ENCODE measurements at regions not wholly inside any gene's neighbourhood (a gene's known extent, or its start where the extent isn't known, plus 50 kb on each side); places are given as distances from the start of the nearest gene placed in this dataset.

GRCh38 chr2:106953236-106953635 lies 67.3 kb upstream of the ST6GAL2 start:
- POLR2A ChIA-PET = no interaction called here
- no peaks in the 10 kb centered on the region for H3K36me3 Mint-ChIP-seq (ENCODE audit: insufficient read depth, unreplicated experiment)
- H3K4me3 Mint-ChIP-seq (ENCODE audit: unreplicated experiment) = no peak overlapping the region
- TF ChIP-seq CTCF (IDR thresholded peaks at IDR 0.05; ENCODE audit: unreplicated experiment) = no peak
- BruUV-seq (replicated peaks) = no TSS peak
- H3K4me1 Mint-ChIP-seq (ENCODE audit: insufficient read depth, unreplicated experiment) = no peaks in the 10 kb centered on the region
- intact Hi-C loops (cut with micrococcal nuclease) = no loop called here
- CTCF ChIA-PET = no interaction called here
- no peak for DNase-seq (ENCODE audit: unreplicated experiment)
- no peaks in the 10 kb centered on the region for H3K27me3 Mint-ChIP-seq (ENCODE audit: insufficient read depth, unreplicated experiment)
- H3K9me3 Mint-ChIP-seq (ENCODE audit: unreplicated experiment) = no peaks in the 10 kb centered on the region
- H3K27ac Mint-ChIP-seq (ENCODE audit: low read depth, unreplicated experiment) = no peak overlapping the region

- H3K9me3 Mint-ChIP-seq (ENCODE audit: unreplicated experiment) = no peaks in the 10 kb centered on the region
- no TSS peak for BruUV-seq (replicated peaks)
- POLR2A ChIA-PET = no interaction called here
- no peak overlapping the region for H3K27ac Mint-ChIP-seq (ENCODE audit: low read depth, unreplicated experiment)
- intact Hi-C loops (cut with micrococcal nuclease) = no loop called here
- TF ChIP-seq CTCF (IDR thresholded peaks at IDR 0.05; ENCODE audit: unreplicated experiment) = no peak
- no peaks in the 10 kb centered on the region for H3K27me3 Mint-ChIP-seq (ENCODE audit: insufficient read depth, unreplicated experiment)
- H3K4me1 Mint-ChIP-seq (ENCODE audit: insufficient read depth, unreplicated experiment) = no peaks in the 10 kb centered on the region
- H3K36me3 Mint-ChIP-seq (ENCODE audit: insufficient read depth, unreplicated experiment) = no peaks in the 10 kb centered on the region
- CTCF ChIA-PET = no interaction called here
- H3K4me3 Mint-ChIP-seq (ENCODE audit: unreplicated experiment) = no peak overlapping the region
- no peak for DNase-seq (ENCODE audit: unreplicated experiment)
Observed at GRCh38 chr2:106953779-106954178, 67.8 kb upstream of the ST6GAL2 start.

GRCh38 chr2:106954304-106954703 lies 68.3 kb upstream of the ST6GAL2 start:
- TF ChIP-seq CTCF (IDR thresholded peaks at IDR 0.05; ENCODE audit: unreplicated experiment) = no peak
- BruUV-seq (replicated peaks) = no TSS peak
- CTCF ChIA-PET = no interaction called here
- Mint-ChIP-seq H3K4me1 (ENCODE audit: insufficient read depth, unreplicated experiment) (no peaks in the 10 kb centered on the region), H3K27me3 (ENCODE audit: insufficient read depth, unreplicated experiment) (no peaks in the 10 kb centered on the region), H3K9me3 (ENCODE audit: unreplicated experiment) (no peaks in the 10 kb centered on the region), H3K36me3 (ENCODE audit: insufficient read depth, unreplicated experiment) (no peaks in the 10 kb centered on the region), H3K4me3 (ENCODE audit: unreplicated experiment) (no peak overlapping the region), H3K27ac (ENCODE audit: low read depth, unreplicated experiment) (no peak overlapping the region)
- intact Hi-C loops (cut with micrococcal nuclease) = no loop called here
- POLR2A ChIA-PET = no interaction called here
- no peak for DNase-seq (ENCODE audit: unreplicated experiment)

- intact Hi-C loops (cut with micrococcal nuclease) = no loop called here
- CTCF ChIA-PET = no interaction called here
- Mint-ChIP-seq H3K36me3 (ENCODE audit: insufficient read depth, unreplicated experiment) (no peaks in the 10 kb centered on the region), H3K27ac (ENCODE audit: low read depth, unreplicated experiment) (no peak overlapping the region), H3K9me3 (ENCODE audit: unreplicated experiment) (no peaks in the 10 kb centered on the region), H3K4me3 (ENCODE audit: unreplicated experiment) (no peak overlapping the region), H3K27me3 (ENCODE audit: insufficient read depth, unreplicated experiment) (no peaks in the 10 kb centered on the region), H3K4me1 (ENCODE audit: insufficient read depth, unreplicated experiment) (no peaks in the 10 kb centered on the region)
- POLR2A ChIA-PET = interaction anchor here (0.9 kb wide), 1 partner anchor 14 kb away, joined by 3 read pairs; no protein-coding TSS in a partner anchor
- no TSS peak for BruUV-seq (replicated peaks)
- DNase-seq (ENCODE audit: unreplicated experiment) = no peak
- TF ChIP-seq CTCF (IDR thresholded peaks at IDR 0.05; ENCODE audit: unreplicated experiment) = no peak
Observed at GRCh38 chr2:106956416-106956815, 70.4 kb upstream of the ST6GAL2 start.

Measured in MCF 10A (cell line).